AG04449 (cell line): ENCODE measurements at regions not wholly inside any gene's neighbourhood (a gene's known extent, or its start where the extent isn't known, plus 50 kb on each side); places are given as distances from the start of the nearest gene placed in this dataset.

Experiments used
- CTCF ChIA-PET: fragments of 350-600 bp; formaldehyde crosslinking; extraction: SDS; loops from one replicate; lab custom pipeline; 2021; ENCODE audit warnings: antibody characterized with exemption; lab: Yijun Ruan, JAX
- POLR2A ChIA-PET: fragments of 400-600, 350-600 bp; formaldehyde crosslinking; extraction: SDS; loops from one replicate; lab custom pipeline; 2020; ENCODE audit warnings: antibody characterized with exemption, inconsistent platforms; lab: Yijun Ruan, JAX
- DNase-seq: peaks from one replicate; pipeline ENCODE4 v3.0.0-alpha.2; 2010; ENCODE audit warnings: low read depth, low spot score
- H3K4me3 ChIP-seq: 2 replicates; pipeline ENCODE4 v1.5.1; 2011; ENCODE audit warnings: low read depth, mild to moderate bottlenecking, control low read depth, low read length
- CTCF ChIP-seq: IDR thresholded peaks from one replicate; pipeline ENCODE4 v1.5.1; 2011; ENCODE audit warnings: mild to moderate bottlenecking, moderate library complexity, low read length, control low read depth, inconsistent platforms; ENCODE audit not compliant: insufficient read depth; ENCODE audit errors: missing control alignments

DNA sequence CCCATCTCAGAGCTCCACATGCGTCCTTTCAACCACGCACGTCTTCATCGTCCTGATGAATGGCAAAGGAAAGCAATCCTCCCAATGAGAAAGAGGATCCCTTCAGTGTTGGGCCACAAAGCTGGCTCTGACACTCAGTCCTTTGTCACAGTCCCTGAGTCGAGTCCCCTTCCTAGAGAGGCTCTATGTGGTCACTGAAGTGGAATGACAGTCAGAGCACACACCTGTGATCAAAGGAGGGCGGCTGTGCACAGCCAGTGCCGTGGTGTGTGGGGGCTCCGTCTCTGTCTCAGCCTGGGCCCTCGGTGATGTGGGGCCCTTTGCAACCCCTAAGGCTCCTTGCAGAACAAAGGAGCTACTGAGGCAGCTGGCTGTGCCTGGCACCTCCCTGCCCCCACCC lies 157.3 kb upstream of the APCDD1 start:
- ChIA-PET CTCF (no interaction called here), POLR2A (no interaction called here)
- no peak overlapping the region for H3K4me3 ChIP-seq
- no peak for DNase-seq
- no peak for TF ChIP-seq CTCF

DNA sequence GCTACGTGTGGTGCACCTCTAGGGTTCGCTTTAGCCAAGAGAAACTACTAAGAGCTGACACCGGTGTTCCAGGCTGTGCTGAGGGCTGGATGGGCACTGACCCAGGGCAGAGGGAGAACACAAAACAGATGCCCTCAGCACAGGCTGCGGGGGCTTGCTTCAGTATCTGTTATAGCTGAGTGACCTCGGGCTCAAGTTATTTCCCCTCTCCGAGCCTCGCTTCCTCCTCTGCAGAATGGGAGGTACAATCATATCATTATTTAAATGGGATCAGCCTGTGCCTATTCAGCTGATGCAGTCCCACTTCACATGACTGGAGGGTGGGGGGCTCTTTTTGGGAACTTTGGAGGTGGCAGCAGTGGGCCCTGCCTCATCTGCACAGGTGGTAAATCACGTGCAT lies 156.1 kb upstream of the APCDD1 start:
- no peak for TF ChIP-seq CTCF
- H3K4me3 ChIP-seq, result no peak overlapping the region
- ChIA-PET POLR2A (no interaction called here), CTCF (no interaction called here)
- no peak for DNase-seq

DNA sequence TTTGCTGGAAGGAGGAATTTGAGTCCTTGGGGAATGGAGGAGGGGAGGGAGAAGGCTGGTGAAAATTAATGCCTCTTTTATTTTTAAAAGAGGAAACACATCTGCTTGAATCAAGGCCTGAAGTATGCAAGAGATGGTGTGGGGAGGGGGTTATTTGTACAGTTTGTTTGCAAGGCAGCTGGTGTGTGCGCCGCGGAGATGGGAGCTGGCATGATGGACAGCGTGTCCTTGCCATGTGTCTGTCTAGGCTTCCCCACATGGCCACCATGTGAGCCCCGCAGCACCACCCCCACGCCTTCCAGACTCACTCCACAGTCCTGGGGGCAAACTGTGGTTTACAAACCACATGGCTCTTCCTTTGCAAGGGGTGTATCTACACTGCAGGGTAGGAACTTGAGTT lies 154.8 kb upstream of the APCDD1 start:
- DNase-seq, result no peak
- CTCF ChIA-PET, result interaction anchor here (1.5 kb wide), 1 partner anchor 8 kb away, joined by 5 read pairs; no protein-coding TSS in a partner anchor
- POLR2A ChIA-PET, result no interaction called here
- no peak for TF ChIP-seq CTCF
- H3K4me3 ChIP-seq, result no peak overlapping the region

DNA sequence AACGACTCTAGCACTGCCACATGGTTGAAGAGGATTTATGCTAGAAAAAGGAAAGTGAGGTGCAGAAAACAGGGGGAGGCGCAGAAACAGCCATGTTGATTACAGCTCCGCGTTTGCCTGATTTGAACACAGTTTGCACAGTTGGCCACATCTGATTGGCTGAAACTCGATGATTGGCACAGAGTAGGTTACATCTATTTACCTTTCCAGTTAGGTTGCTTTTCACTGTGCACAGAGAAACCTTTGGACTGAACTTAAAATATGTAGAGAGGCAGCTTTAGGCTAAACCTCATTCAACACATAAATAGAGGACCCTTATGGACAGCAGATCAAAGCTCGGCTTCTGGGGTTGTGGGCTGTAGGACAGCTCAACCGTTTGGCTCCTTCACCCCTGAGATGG lies 153.7 kb upstream of the APCDD1 start:
- H3K4me3 ChIP-seq, result no peak overlapping the region
- ChIA-PET CTCF (interaction anchor here (1.5 kb wide), 1 partner anchor 9 kb away, joined by 5 read pairs; no protein-coding TSS in a partner anchor), POLR2A (no interaction called here)
- no peak for TF ChIP-seq CTCF
- no peak for DNase-seq

- TF ChIP-seq CTCF, result no peak
- POLR2A ChIA-PET, result no interaction called here
- CTCF ChIA-PET, result no interaction called here
These were observed 152.5 kb upstream of the APCDD1 start for GRCh38 chr18:10301831-10302483.

GRCh38 chr18:10303171-10303570 lies 151.3 kb upstream of the APCDD1 start:
- DNase-seq, result no peak
- POLR2A ChIA-PET, result no interaction called here
- H3K4me3 ChIP-seq, result no peak overlapping the region
- CTCF ChIA-PET, result no interaction called here
- no peak for TF ChIP-seq CTCF

More at GRCh38 chr18:10301831-10302483, 152.5 kb upstream of the APCDD1 start:
- DNase-seq, result no peak
- H3K4me3 ChIP-seq, result no peak overlapping the region
